ENCODE measurements at regions not wholly inside any gene's neighbourhood (a gene's known extent, or its start where the extent isn't known, plus 50 kb on each side); places are given as distances from the start of the nearest gene placed in this dataset.
"Not testable (repeated sequence)": the region's sequence is repeated elsewhere in the genome, so short reads cannot be mapped to it uniquely, and the experiment has no call there.

DNA sequence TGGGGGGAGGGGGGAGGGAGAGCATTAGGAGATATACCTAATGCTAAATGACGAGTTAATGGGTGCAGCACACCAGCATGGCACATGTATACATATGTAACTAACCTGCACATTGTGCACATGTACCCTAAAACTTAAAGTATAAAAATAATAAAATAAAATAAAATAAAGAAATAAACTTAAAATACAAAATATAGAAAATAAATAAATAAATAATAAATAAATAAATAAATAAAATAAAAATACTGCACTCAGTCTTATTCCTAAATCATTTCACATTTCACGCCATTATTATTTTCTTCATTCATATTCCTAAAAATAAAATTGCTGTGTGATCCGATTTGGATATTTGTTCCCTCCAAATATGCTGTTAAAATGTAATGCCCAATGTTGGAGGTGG is 156.5 kb upstream of the CCNG1 start:
- DNase-seq (ENCODE audit: low spot score) = not testable (repeated sequence)

DNA sequence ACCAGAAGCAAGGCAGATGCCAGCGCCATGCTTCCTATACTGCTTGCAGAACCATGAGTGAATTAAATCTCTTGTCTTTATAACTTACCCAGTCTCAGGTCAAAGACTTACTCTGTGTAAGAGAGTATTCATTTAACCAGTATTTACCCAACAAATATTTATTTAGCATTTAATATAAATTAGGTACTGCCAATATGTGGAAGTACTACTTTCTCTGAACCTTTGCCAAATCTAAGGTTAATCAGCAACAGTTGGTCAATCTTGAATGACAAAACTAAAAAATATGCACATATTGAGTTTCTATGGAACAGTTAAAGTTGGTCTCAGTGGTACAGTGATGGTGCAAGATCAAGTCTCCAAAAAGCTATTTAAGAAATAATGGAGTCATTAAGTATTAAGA is 155.9 kb upstream of the CCNG1 start:
- no peak for DNase-seq (ENCODE audit: low spot score)

DNA sequence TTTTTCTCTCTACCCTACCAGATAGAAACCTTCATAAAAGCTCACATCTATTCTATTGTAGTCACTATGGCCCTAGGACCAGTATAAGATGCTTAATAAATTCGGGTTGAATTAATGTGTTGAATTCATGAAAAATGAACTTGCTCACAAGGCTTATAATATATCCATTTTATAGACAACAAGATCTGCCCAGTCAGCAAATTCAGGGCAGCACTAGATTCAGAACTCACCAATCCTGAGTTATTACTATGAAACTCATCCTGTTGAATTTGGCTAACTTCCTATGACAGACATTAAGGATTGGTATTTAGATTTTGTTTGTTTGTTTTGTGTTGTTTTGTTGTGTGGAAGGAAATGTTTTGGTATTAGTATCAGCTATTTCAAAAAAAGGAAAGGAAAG is 143.6 kb upstream of the CCNG1 start:
- no peak for DNase-seq (ENCODE audit: low spot score)

DNA sequence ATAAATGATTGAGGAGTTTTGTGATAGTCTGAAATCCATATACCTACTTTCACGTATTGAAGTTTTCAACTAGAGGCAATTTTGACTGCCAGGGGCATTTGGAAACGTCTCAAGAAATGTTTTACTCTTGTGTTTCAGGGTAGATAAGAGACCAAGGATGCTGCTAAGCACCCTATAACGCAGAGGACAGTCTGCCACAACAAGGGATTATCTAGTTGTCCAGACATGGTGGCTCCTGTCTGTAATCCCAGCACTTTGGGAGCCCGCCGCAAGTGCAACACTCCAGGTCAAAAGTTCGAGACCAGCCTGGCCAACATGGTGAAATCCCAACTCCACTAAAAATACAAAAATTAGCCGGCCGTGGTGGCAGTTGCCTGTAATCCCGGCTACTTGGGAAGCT is 133.7 kb upstream of the CCNG1 start:
- DNase-seq (ENCODE audit: low spot score) = no peak

DNA sequence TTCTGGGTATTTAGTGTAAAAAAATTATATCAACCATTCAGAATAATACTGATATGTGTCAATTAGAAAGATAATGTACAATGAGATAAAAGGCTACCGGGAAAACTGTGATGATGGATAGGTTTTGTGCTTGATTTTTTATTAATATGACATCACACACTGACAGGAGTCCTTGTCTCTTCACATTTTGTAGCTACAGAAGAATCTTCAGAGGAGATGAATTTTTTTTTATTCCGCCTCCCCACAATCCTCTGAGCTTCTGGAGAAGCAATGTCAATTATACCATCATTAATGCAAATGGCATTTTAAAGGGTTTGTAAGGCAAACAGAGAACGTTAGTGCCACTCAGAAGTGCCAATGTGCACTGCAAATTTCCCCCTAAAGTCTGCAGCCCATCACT is 131.7 kb upstream of the CCNG1 start:
- no peak for DNase-seq (ENCODE audit: low spot score)

DNA sequence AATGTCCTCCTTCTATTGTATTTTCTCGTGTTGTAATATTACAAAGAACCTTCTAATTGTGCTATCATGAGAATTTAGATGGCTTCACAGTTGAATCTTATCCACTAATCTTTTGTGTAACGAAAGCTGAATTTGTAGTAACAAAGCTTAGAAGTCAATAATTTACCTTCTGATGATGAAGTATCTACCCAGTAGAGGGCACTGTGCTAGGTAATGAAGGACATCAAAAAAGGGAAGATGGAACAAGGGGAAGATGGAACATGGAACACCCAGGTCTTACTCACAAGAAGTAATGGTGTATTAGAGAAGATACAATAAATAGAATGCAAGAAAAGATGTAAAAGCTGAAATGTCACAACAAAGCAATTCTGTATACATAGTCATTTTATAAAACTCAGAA is 131.0 kb upstream of the CCNG1 start:
- DNase-seq (ENCODE audit: low spot score) = peak; percentile 3

DNA sequence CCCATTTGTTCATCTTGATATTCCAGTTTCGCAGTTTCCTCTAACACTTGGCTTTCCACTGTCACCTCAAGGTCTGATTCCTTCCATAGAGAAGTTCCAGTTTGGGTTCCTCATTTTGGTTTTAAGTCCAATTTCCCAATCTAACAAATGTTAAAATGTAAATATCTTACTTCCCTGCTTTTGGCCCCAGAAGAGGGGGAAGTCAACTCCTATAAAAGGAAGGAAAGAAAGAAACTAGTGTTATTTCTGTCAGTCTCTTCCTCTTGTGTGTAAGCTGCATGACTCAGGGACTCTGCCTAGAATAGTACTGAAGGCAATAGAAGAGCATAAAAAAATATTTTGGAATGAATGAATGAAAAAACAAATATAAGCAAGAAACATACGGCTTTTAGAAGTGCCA is 127.5 kb upstream of the CCNG1 start:
- no peak for DNase-seq (ENCODE audit: low spot score)

DNA sequence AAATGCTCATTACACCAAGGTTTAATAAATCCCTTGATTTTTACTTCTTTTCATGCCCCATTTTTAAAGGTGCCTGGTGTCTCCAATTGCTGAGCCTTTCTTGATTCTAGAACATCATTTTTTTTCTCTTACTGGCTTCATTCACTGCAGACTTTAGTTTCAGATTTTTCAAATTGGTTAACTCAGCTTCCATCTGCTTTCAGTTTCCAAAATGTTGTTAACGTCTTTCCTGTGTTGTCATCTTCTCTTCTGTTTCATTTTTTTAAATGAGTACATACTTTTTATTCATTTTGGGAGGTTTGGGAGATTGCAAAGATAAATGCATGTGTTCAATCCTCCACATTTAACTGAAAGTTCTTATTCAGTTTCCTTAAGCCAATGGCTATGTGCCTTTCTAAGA is 126.4 kb upstream of the CCNG1 start:
- DNase-seq (ENCODE audit: low spot score) = no peak

DNA sequence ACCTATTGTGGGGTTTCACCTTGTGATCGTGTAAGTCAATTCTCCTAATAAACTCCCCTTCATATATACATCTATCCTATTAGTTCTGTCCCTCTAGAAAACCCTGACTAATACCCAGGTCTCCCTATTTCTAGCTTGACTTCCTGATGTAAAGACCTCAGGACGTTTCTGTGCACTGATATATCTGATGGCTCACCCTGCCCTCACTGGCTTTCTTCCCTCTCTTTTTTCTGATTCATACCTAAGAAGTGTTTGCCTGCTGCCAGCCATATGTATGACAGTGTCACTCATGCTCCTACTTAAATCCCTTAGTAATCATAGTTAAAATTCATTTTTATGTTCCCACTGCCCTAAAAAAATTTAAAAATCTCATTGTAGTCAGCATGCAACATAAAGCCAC is 124.8 kb upstream of the CCNG1 start:
- no peak for DNase-seq (ENCODE audit: low spot score)

DNA sequence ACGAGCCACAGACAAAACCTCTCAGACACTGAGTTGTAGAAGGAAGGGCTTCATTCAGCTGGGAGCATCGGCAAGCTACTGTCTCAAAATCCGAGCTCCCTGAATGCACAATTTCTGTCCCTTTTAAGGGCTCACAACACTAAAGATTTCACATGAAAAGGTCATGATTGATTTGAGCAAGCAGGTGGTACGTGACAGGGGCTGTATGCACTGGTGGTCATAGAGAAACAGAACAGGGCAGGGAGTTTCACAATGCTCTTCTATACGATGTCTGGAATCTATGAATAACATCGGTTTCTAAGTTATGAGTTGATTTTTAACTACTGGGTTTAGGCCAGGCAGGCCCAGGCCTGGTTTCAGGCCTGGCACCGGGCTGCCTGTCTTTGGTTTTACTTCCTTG is 124.3 kb upstream of the CCNG1 start:
- not testable (repeated sequence) for DNase-seq (ENCODE audit: low spot score)

DNA sequence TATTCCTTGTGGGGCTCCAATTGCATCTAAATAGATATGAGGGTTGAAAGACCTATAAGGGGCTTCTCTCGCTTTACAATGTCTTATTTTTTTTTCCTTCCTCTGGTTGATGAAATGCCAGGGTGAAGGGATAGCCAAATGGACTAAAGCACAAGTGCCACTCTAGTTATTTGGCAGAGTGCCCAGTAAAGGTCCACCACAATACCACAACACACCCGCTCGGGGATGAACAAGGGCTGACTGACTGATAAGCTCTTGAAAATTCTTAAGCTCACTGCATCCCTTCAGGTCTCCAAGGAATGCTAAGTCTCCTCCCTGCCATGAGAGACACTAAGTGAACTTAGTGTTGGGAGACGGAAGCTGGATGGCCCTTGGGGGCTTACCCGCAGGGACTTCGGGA is 121.0 kb upstream of the CCNG1 start:
- not testable (repeated sequence) for DNase-seq (ENCODE audit: low spot score)

DNA sequence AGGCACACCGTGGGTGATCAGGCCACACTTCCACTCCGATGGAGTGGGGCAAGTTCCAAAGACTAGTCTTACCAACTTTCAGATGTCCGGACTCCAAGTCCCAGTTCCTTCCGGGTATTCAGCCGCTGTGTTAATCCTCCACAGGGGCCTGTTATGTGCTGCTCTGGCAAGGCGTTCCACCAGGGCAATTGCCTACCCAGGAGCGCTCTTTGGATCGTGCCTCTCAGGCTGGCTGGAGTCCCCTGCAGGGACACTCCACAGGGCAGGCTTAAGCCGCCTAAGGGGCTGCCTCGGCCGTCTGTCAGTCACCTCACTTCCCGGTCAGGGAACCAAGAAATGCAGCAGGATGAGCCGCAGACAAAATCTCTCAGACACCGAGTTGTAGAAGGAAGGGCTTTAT is 118.7 kb upstream of the CCNG1 start:
- no peak for DNase-seq (ENCODE audit: low spot score)

DNA sequence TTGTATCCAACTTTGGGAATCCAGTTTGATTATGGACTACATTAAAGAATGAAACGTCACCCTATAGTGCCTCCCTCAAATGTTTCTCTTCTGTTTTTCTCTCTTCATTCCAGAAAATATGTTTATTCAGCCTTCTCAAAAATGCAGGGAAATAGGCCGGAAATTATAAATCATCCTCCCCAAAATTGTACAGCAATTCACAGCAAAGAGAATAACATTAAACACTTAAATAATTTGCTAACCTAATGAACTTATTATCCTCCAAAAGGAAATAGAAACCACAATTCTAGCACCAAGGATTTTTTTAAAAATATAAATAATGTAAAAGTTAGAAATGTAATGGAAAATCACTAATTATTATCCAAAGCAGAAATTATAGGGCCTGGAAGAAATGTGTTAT is 115.9 kb upstream of the CCNG1 start:
- no peak for DNase-seq (ENCODE audit: low spot score)

DNA sequence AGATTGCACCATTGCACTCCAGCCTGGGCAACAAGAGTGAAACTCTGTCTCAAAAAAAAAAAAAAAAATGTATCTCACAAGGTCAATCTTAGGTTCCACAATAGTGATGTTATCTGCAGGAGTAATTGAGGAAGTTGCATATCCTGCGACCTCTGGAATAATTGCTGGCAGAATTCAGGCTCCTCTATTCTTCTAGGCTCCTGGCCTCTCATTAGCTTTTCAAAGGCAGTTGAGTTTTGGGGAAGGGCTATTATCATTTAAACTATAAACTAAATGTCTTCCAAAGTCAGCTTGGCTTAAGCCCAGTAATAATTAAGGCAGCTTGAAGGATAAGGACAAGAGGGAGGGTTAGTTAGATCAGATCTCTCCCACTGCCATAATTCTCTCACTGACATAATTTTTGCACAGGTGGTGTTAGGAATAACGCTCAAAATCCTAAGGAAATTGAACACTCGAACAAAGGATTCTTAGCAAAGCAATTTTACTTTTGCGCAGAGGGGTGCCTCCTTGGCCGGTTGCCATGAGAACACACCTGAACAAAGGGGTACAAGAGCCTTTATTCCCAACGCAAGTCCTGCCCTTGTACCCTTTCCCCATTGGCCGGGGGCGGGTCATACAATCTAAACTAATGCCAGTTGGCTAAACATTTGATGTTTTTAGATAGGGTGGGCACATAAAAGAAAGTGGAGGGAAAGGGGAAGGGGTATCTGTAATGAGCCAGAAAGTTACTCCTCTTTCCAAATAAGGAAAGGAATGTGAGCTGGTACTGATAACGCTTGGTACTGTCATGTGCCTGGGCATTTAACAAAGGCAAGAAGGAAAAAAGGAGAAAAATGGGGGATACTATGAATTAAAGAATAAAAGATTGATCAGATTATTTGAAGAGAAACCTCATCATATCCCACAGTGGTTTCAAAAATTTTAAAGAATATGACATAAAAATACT is 106.4 kb upstream of the CCNG1 start:
- DNase-seq (ENCODE audit: low spot score) = no peak

DNA sequence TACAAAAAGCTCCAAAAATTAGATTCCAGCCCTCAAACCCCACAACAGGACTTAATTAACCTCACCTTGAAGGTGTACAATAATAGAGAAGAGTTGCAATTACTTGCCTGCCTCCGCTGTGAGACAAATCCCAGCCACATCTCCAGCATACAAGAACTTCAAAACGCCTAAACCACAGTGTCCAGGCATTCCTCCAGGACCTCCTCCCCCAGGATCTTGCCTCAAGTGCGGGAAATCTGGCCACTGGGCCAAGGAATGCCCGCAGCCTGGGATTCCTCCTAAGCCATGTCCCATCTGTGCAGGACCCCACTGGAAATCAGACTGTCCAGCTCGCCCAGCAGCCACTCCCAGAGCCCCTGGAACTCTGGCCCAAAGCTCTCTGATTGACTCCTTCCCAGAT is 101.3 kb upstream of the CCNG1 start:
- DNase-seq (ENCODE audit: low spot score) = not testable (repeated sequence)

DNA sequence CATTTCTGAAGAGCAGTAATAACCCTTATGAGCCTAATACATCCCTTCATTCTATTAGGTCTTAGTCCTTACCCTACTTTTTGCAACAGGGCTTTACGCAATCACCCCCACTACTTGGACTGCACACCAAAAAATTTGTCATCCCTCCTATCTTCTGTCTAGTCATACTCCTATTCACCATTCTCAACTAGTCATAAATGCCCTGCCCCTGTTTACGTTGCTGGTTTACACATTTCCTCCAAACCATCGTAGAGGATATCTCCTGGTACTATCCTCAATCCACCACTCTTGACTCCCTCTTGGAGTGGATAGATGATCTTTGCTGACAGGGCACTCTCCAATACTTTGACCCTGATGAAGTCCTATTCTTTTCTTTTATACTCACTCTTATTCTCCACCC is 98.2 kb upstream of the CCNG1 start:
- DNase-seq (ENCODE audit: low spot score) = no peak

DNA sequence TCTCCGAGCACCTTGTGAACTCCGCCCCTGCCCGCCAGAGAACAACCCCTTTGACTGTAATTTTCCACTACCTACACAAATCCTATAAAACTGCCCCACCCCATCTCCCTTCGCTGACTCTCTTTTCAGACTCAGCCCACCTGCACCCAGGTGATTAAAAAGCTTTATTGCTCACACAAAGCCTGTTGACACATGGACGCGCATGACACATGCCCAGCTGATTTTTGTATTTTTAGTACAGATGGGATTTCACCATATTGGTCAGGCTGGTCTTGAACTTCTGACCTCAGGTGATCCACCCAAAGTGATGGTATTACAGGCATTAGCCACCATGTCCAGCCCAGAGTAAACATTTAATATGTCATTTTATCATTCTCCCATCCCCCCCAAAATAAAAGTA is 97.0 kb upstream of the CCNG1 start:
- DNase-seq (ENCODE audit: low spot score) = not testable (repeated sequence)

DNA sequence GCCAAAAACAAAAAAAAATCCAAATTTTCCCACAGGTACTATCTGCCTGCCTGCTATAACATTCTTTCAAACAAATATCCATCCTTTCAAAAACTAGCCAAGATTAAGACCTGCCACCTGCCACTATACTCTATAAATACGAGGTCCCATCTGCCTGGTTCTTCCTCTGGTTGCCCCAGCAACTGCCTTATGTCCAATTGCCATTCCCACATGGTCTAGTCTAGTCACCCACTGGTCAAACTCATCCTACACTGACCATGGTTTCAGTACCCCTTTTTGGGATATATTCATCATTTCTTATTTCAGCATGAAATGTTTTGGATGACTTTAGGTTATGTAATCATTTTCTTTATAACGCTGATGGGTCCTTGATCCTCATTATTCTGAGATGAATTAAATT is 95.1 kb upstream of the CCNG1 start:
- no peak for DNase-seq (ENCODE audit: low spot score)

DNA sequence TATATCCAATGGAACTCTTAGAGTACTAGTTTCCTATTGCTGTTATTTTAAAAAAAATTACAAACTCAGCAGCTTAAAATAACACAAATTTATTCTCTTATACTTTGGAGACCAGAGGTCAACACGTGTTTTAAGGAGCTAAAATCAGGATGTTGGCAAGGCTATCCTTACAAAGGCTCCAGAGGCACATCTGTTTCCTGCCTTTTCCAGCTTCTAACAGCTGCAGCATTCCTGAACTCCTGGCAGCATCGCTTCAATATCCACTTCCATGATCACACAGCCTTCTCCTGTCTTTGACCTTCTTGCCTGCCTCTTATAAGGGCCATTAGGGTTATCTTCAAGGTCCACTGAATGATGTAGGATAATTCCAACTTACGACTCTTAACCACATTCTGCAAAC is 92.2 kb upstream of the CCNG1 start:
- DNase-seq (ENCODE audit: low spot score) = no peak

DNA sequence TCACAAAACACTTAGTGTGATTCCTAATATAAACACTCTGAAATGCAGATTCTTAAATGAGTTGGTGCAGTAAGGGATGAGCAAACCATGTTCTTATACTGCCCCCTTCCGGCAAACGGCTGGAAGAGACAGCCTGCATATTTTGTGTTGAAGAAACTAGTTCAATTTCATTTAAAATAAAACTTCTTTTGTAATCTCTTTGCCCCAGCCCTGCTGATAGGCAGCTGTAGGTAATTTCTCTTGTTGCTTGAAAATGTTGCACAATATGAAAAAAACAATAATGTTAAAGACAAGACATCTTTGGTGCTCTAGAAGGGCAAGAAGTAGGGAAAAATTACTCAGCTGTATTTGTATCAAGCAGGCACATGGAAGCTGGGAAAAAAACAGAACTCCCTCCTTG is 89.7 kb upstream of the CCNG1 start:
- peak; percentile 38 for DNase-seq (ENCODE audit: low spot score)

DNA sequence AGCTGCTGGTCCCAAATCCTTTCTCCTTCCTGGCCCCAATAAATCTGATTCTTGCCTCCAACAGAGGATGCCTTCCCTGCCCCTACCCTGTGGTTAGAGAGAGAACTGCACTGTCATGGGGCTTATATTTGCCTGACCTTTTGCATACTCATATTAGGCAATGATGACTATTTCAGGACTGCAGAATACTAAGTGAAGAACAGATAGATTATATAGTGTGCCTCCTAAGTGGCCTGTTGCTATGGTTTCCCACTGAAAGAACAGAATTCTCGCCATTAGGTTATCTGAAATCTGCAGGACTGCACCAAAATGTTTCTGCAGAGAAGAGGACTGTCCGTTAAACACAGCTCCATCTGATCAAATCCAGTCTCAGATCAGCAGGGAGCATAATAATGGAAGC is 87.3 kb upstream of the CCNG1 start:
- DNase-seq (ENCODE audit: low spot score) = no peak

DNA sequence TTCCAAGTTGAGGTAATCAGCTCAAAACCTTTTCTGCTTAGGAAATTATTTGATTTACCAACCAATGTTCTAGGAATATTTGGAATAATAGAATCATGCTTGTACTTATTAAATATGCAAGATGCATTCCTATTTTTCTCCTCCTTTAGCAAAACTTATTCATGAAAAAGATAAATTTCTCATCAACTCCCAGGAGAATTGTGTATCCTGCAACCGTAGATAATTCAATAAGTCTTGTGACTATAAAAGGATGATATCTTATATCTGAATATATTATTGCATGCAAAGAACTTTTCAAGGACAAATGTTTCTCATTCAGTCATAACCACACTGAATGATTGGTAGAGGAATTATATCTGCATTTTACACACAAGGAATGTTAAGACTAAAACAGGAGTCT is 84.9 kb upstream of the CCNG1 start:
- DNase-seq (ENCODE audit: low spot score) = no peak

DNA sequence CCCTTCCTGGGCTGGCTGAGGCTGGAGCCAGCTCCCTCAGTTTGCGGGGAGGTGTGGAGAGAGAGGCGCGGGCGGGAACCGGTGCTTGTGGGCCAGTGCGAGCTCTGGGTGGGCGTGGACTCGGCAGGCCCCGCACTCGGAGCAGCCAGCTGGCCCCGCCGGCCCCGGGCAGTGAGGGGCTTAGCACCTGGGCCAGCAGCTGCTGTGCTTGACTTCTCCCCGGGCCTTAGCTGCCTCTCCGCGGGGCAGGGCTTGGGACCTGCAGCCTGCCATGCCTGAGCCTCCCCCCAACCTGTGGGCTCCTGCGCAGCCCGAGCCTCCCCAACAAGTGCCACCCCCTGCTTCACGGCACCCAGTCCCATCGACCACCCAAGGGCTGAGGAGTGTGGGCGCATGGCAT is 81.6 kb upstream of the CCNG1 start:
- DNase-seq (ENCODE audit: low spot score) = not testable (repeated sequence)

DNA sequence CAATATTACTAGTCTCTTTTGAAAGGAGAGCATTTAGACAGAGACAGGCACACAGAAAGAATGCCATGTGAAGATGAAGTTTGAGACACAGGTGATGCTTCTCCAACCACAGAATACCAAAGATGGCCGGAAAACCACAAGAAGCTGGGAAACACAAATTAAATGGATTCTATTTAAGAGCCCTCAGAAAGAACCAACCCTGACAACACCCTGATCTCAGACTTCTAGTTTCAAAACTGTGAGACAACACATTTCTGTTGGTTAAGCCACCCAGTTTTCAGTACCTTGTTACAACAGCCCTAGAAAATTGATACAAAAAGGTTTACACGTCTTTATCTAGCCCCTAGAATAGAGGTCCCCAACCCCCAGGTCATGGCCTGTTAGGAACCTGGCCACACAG is 79.8 kb upstream of the CCNG1 start:
- no peak for DNase-seq (ENCODE audit: low spot score)
